HEK293T (cell line): ENCODE measurements at regions not wholly inside any gene's neighbourhood (a gene's known extent, or its start where the extent isn't known, plus 50 kb on each side); places are given as distances from the start of the nearest gene placed in this dataset.

Experiments used
- ELF4 ChIP-seq: fragments of 450-650 bp; IDR thresholded peaks from 2 replicates; pipeline ENCODE4 v1.6.1; 2017; ENCODE audit warnings: antibody characterized with exemption
- FOXA1 ChIP-seq: fragments of 450-650 bp; IDR thresholded peaks from 2 replicates; pipeline ENCODE4 v1.6.1; 2016; ENCODE audit warnings: mild to moderate bottlenecking
- FOXK2 ChIP-seq: fragments of 450-650 bp; IDR thresholded peaks from 2 replicates; pipeline ENCODE4 v1.6.1; 2016; ENCODE audit warnings: mild to moderate bottlenecking
- FOXM1 ChIP-seq: fragments of 450-650 bp; IDR thresholded peaks from 2 replicates; pipeline ENCODE4 v1.6.1; 2017; ENCODE audit warnings: mild to moderate bottlenecking, borderline replicate concordance
- PKNOX1 ChIP-seq: fragments of 450-650 bp; IDR thresholded peaks from 2 replicates; pipeline ENCODE4 v1.6.1; 2016
- SP1 ChIP-seq: fragments of 450-650 bp; IDR thresholded peaks from 2 replicates; pipeline ENCODE4 v1.6.1; 2017

- TF ChIP-seq SP1 = no peak
- TF ChIP-seq FOXM1 = no peak
- no peak for TF ChIP-seq ELF4
- no peak for TF ChIP-seq PKNOX1
- no peak for TF ChIP-seq FOXK2
- no peak for TF ChIP-seq FOXA1
Measured at GRCh38 chr2:193583638-193584400, 1389.1 kb upstream of the TMEFF2 start.
